Gastroesophageal sphincter (tissue), 4 donors: ENCODE measurements at regions not wholly inside any gene's neighbourhood (a gene's known extent, or its start where the extent isn't known, plus 50 kb on each side); places are given as distances from the start of the nearest gene placed in this dataset.

Experiments used
- ATAC-seq: fragments of 150-250 bp; one replicate; pipeline ENCODE4 v1.9.1; 2016; ENCODE audit warnings: mild to moderate bottlenecking, moderate library complexity
- H3K27ac ChIP-seq, 4 donors: fragments of 200-600 bp; sonication (generic) in 3 of 4; 1 replicate in 3 of 4; 2 replicates in 1 of 4; pipeline ENCODE4 v1.5.1; 2016 to 2019
- H3K27me3 ChIP-seq: fragments of 200-600 bp; sonication (generic); one replicate; pipeline ENCODE4 v1.5.1; 2019
- H3K36me3 ChIP-seq, 2 donors: fragments of 200-600 bp; sonication (generic); one replicate each; pipeline ENCODE4 v1.5.1; 2019; ENCODE audit warnings: control low read depth in 1 of 2
- H3K4me1 ChIP-seq, 3 donors: fragments of 200-600 bp; sonication (generic); 1 replicate in 2 of 3; 2 replicates in 1 of 3; pipeline ENCODE4 v1.5.1; 2016 to 2019; ENCODE audit warnings: control low read depth in 2 of 3
- H3K4me3 ChIP-seq, 2 donors: fragments of 200-600 bp; sonication (generic); one replicate each; pipeline ENCODE4 v1.5.1; 2019; ENCODE audit warnings: mild to moderate bottlenecking in 1 of 2, moderate library complexity in 1 of 2
- H3K9me3 ChIP-seq, 3 donors: fragments of 200-600 bp; sonication (generic); one replicate each; pipeline ENCODE4 v1.5.1; 2017 to 2019; ENCODE audit warnings: control low read depth in 2 of 3
- EP300 ChIP-seq: sonication (generic); formaldehyde crosslinking; IDR thresholded peaks from one replicate; pipeline ENCODE4 v1.6.1; 2017; ENCODE audit warnings: antibody characterized with exemption, mild to moderate bottlenecking
- POLR2A ChIP-seq, 2 donors: fragments of 450-650 bp; IDR thresholded peaks; one replicate each; pipeline ENCODE4 v1.6.1; 2017; ENCODE audit warnings: antibody characterized with exemption in 2 of 2, mild to moderate bottlenecking in 2 of 2, moderate library complexity in 1 of 2
- POLR2AphosphoS5 ChIP-seq: sonication (generic); formaldehyde crosslinking; IDR thresholded peaks from one replicate; pipeline ENCODE4 v1.6.1; 2017; ENCODE audit warnings: antibody characterized with exemption
- WGBS, 2 donors: methylation state at CpG; one replicate each; pipeline ENCODE4 v1.1.5; 2018; ENCODE audit warnings: low coverage in 1 of 2; 5-methylcytosine and 5-hydroxymethylcytosine counted together
- TF ChIP-seq, protein P1 (sequence below), 4 experiments: fragments of 200-600 bp in 2 of 4; fragments of 450-650 bp in 2 of 4; sonication (generic) in 1 of 4; IDR thresholded peaks; one replicate each; pipeline ENCODE4 v1.5.1; 2017 to 2019; ENCODE audit warnings: antibody characterized with exemption in 4 of 4, mild to moderate bottlenecking in 2 of 4, moderate library complexity in 2 of 4

DNA sequence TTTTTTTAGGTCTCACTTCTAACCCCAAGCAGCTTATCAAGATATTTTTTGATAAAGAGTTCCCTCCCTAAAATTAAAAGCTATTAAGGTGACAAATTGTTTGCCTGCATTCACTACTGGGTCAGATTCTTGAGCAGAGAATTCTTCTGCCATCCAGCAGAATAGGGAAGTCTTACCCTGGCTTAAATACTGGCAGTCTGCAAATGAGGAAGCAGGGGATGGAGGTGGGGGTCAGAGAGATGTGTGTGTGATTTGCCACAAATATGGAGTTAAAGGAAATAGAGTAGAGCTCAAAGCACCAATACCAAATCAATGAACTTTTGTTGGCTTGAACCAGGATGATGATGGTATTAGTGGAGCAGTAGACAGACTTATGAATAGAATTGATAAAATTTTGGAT lies 122.2 kb downstream of the ANXA5 start:
- Histone ChIP-seq H3K9me3 (peaks cover 0 to 6% (median 0%) of the 10 kb centered on the region in 3 donors), H3K4me1 (no peaks in the 10 kb centered on the region), H3K36me3 (no peaks in the 10 kb centered on the region), H3K27me3 (no peaks in the 10 kb centered on the region), H3K27ac (no peak overlapping the region), H3K4me3 (no peak overlapping the region)
- ATAC-seq: no peak
- no peak for TF ChIP-seq POLR2AphosphoS5
- TF ChIP-seq POLR2A (IDR thresholded peaks at IDR 0.05): no peak
- TF ChIP-seq, protein P1, sequence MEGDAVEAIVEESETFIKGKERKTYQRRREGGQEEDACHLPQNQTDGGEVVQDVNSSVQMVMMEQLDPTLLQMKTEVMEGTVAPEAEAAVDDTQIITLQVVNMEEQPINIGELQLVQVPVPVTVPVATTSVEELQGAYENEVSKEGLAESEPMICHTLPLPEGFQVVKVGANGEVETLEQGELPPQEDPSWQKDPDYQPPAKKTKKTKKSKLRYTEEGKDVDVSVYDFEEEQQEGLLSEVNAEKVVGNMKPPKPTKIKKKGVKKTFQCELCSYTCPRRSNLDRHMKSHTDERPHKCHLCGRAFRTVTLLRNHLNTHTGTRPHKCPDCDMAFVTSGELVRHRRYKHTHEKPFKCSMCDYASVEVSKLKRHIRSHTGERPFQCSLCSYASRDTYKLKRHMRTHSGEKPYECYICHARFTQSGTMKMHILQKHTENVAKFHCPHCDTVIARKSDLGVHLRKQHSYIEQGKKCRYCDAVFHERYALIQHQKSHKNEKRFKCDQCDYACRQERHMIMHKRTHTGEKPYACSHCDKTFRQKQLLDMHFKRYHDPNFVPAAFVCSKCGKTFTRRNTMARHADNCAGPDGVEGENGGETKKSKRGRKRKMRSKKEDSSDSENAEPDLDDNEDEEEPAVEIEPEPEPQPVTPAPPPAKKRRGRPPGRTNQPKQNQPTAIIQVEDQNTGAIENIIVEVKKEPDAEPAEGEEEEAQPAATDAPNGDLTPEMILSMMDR (IDR thresholded peaks at IDR 0.05): no peak
- TF ChIP-seq EP300: no peak

DNA sequence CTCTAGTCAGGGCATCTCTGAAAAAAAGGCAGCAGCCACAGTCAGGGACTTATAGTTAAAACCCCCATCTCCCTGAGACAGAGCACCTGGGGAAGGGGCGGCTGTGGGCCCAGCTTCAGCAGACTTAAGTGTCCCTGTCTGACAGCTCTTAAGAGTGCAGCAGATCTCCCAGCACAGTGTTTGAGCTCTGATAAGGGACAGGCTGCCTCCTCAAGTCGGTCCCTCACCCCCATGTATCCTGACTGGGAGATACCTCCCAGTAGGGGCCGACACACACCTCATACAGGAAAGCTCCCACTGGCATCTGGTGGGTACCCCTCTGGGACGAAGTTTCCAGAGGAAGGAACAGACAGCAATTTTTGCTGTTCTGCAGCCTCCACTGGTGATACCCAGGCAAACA lies 129.0 kb downstream of the ANXA5 start:
- Histone ChIP-seq H3K27me3 (no peaks in the 10 kb centered on the region), H3K27ac (no peak overlapping the region), H3K9me3 (peaks cover 0 to 6% (median 0%) of the 10 kb centered on the region in 3 donors), H3K36me3 (no peaks in the 10 kb centered on the region), H3K4me3 (no peak overlapping the region), H3K4me1 (no peaks in the 10 kb centered on the region)
- 64% methylated on average over 2 of the region's 4 CpGs; no CpG with 5 or more reads in 1 of the 2 donors for WGBS, 2 donors
- TF ChIP-seq, protein P1 (IDR thresholded peaks at IDR 0.05): no peak
- TF ChIP-seq POLR2A (IDR thresholded peaks at IDR 0.05) (no peak), POLR2AphosphoS5 (no peak), EP300 (no peak)
- no peak for ATAC-seq

DNA sequence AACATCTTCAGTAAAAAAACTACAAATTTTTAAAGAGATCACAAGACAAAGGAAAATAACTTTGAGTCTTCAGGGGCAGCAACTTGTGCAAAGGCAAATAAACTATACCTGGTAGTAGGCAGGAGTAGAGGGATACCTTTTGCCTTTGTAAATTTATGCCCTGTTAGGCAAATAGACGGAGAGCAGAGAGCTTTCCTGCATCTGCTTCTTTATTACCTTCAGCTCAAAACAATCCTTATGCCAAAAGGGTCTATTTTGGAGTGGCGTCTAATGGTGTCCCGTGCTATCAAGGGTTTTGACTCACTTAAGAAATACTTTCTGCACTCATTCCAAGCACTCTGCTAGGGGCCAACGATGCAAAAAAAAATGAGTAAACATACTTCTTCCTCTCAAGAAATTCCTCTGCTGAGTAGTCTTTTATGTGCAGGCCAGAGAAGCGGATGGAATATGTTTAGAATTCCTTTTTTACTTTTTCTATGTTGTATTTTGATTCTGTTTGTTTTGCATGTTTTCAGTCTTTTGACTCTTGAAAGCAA lies 131.9 kb downstream of the ANXA5 start:
- TF ChIP-seq POLR2AphosphoS5 (no peak), POLR2A (IDR thresholded peaks at IDR 0.05) (no peak), EP300 (no peak)
- TF ChIP-seq, protein P1 (IDR thresholded peaks at IDR 0.05): no peak
- no peak for ATAC-seq
- Histone ChIP-seq H3K36me3 (no peaks in the 10 kb centered on the region), H3K27me3 (no peaks in the 10 kb centered on the region), H3K4me3 (no peak overlapping the region), H3K9me3 (no peaks in the 10 kb centered on the region), H3K4me1 (no peaks in the 10 kb centered on the region), H3K27ac (no peak overlapping the region)
- WGBS, 2 donors: 33 to 50% methylated on average over 5 of the region's 5 CpGs

DNA sequence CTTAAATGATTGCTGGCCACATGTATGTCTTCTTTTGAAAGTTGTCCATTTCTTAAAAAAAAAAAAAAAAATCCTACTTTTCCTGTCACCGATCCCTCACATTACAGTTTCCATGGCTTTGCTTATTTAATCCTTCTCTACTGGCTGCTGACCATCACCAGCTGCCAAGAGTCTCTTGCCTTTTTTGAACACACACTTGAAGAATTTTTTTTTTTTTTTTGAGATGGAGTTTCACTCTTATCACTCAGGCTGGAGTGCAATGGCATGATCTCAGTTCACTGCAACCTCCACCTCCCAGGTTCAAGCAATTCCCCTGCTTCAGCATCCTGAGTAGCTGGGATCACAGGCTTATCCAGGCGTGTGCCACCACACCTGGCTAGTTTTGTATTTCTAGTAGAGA lies 134.0 kb downstream of the ANXA5 start:
- Histone ChIP-seq H3K9me3 (no peaks in the 10 kb centered on the region), H3K27me3 (no peaks in the 10 kb centered on the region), H3K27ac (no peak overlapping the region), H3K36me3 (no peaks in the 10 kb centered on the region), H3K4me3 (no peak overlapping the region), H3K4me1 (no peaks in the 10 kb centered on the region)
- WGBS, 2 donors: 40 to 65% methylated on average over 1 to 2 of the region's 2 CpGs
- ATAC-seq: no peak
- TF ChIP-seq POLR2AphosphoS5 (no peak), POLR2A (IDR thresholded peaks at IDR 0.05) (no peak), EP300 (no peak)
- TF ChIP-seq, protein P1 (IDR thresholded peaks at IDR 0.05): no peak

DNA sequence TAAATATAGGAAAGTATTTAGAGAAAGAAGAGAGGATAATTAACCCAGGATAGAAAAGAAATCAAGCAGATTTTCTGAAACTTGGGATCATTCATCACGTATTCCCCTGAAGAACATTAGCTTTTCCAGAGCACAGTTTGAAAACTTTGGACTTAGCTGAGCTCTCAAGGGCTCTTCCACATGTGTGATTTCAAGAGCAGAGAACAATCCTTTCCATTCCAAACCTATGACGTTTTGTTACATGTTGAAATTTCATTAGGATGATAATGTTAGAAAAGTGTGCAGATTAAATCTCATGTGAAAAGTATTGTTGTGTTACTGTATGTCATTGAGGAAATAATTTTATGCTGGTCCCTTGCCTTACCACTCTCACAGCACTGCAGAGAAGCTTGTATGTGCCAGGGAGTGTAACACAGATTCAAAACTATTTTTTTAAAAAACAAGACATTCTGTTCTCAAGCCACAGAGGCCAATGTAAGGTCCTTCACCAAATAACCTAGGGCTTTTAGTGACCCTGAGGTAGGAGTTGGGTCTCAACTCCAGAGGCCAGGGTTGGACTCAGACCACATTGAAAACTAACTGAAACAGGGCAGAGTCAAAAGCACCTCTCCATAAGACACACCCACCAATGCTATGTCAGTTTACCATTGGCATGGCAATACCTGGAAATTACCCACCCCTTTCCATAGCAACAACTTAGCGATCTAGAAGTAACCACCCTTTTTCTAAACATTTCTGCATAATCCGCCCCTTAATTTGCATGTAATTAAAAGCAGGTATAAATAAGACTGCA lies 141.3 kb downstream of the ANXA5 start:
- peak; percentile 57 for ATAC-seq
- Histone ChIP-seq H3K36me3 (no peaks in the 10 kb centered on the region), H3K9me3 (no peaks in the 10 kb centered on the region), H3K4me1 (no peaks in the 10 kb centered on the region), H3K4me3 (no peak overlapping the region), H3K27ac (peak overlapping the region in 1 of 4 donors; percentile 41), H3K27me3 (no peaks in the 10 kb centered on the region)
- WGBS, 2 donors: 59 to 67% methylated on average over 4 of the region's 4 CpGs
- TF ChIP-seq POLR2A (IDR thresholded peaks at IDR 0.05) (no peak), POLR2AphosphoS5 (no peak), EP300 (no peak)
- TF ChIP-seq, protein P1 (IDR thresholded peaks at IDR 0.05): no peak
